ENCODE measurements at regions not wholly inside any gene's neighbourhood (a gene's known extent, or its start where the extent isn't known, plus 50 kb on each side); places are given as distances from the start of the nearest gene placed in this dataset.
"Not testable (repeated sequence)": the region's sequence is repeated elsewhere in the genome, so short reads cannot be mapped to it uniquely, and the experiment has no call there.

GRCh38 chr9:31799953-31800609 is 584.4 kb upstream of the ACO1 start:
- no peak for DNase-seq

DNA sequence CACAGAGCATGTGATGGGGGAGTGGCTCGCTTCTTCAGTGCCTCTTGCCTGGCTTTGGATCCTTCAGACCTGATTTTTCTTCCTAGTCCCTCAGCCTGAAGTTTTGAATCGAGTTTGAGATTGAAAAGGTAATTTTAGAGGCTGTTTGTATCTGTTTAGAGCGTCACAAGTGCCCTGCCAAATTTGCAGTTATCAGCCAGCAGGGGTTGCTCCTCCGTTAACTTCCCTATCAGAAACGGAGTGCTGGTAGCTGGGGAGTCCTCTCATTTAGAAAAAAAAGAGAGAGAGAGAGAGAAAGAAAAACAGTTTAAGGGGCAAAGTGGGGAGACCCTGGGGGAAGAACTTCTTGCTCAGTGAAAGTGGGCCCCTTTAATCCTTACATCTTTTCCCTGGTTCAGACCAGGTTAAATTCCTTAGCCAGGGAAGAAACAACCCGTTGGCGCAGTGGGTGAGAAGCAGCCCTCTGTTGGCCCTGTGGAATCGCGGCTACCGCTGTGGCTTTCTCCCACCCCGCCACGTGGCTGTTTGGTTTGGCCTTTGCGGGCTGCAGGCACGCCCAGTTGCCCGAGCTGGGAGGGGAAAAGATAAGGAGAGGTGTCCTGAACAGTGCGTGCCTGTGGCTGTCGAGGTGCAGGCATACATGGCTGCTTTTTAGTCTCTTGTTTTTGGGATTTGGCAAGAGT is 576.7 kb upstream of the ACO1 start:
- DNase-seq, result no peak

GRCh38 chr9:31808766-31809165 is 575.7 kb upstream of the ACO1 start:
- DNase-seq, result no peak

DNA sequence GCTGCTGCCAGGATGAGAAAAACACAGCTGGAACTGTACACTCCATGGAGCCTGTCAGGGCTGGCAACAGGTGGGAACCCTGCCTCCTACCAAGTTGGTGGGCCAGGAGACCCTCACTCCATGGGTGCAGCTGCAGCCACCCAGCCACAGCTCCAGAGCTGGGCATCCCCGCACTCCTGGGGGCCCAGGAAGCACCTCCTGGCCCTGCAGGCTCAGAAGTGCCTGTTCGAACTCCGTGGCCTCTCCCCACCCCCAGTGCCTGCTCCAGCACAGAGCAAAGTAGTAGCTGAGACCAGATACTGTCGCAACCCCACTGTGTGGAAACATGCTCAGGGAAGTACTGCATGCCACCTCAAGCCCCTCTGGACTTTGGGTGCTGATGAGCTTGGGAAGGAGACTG is 564.0 kb upstream of the ACO1 start:
- no peak for DNase-seq

- no peak for DNase-seq
These were observed 562.9 kb upstream of the ACO1 start for GRCh38 chr9:31821583-31821982.

GRCh38 chr9:31823365-31823764 is 561.1 kb upstream of the ACO1 start:
- DNase-seq, result no peak

DNA sequence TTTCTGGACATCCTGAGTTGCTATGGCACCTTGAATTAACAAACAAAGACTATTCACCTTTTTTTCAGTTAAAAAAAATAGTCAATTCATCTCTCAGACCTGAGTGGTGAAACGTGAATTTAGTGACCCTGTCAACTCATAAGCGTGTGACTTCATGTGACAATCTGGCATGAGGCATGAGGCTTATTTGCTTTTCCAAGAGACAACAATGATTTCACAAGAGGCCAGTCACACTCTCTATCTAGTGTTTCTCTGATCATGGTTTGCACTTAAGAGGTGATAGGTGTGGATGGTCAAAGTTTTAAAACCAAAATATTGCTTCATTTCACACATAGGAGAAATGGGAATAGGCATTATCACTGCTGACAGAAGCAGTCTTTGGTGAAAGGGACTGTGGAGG is 559.6 kb upstream of the ACO1 start:
- DNase-seq, result no peak

DNA sequence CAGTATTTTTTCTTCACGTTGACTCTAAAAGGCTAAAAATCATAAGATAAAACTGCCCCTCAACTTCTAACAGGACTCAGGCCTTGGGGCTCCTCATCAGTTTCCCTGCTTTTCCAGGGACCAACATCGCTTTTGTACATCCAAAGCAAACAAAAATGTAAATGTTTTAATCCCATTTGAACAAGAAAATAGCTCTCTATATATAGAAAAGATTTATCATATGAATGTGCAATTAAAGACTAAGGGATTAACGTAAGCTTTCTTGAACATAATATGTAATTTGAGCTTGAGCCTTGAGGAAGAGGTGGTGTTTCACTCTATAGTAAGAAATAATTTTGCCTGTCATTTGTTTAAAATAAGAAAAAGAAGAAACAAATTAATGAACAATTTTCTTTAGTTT is 547.2 kb upstream of the ACO1 start:
- DNase-seq, result no peak

- DNase-seq, result no peak
These were observed 545.2 kb upstream of the ACO1 start for GRCh38 chr9:31839273-31839672.

DNA sequence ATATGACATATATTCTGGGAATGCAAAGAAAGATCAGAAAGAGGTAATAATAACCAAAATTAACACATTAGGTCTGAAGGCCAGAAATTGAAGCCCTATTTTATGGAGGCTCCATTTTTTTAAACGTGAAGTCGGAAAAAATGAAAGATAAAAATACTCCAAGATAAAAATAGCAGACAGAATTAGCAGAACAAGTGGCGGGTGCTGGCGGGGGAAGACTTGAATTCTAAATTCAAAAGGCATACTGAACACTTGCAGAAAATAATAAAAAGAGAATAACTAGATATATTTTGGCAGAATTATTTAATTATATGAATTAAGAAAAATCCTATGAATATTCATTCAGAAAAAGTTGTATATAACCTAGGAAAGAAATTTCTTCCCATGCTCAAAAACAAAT is 543.7 kb upstream of the ACO1 start:
- no peak for DNase-seq

GRCh38 chr9:31847963-31848362 is 536.5 kb upstream of the ACO1 start:
- DNase-seq, result no peak

- no peak for DNase-seq
These were observed 535.7 kb upstream of the ACO1 start for GRCh38 chr9:31848505-31849285.

- no peak for DNase-seq
These were observed 530.3 kb upstream of the ACO1 start for GRCh38 chr9:31854187-31854586.

DNA sequence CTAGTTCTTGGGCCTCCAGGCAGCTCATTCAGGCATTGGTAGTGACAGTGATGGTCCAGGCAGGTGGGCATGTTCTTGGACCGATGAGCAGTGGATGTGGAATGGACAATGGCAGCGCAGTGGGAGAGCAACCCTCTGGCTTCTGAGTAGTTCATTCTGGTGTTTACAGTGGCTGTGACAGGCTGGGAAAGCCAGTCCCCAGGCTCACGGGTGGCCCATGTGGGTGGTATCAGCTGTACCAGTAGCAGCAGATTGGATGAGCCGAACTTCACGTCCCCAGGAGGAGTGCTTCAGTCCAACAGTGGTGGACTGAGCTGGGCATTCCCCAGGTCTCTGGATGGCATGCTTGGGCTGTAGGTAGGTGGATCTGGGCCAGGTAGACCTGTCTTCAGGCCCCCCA is 515.6 kb upstream of the ACO1 start:
- DNase-seq, result no peak

DNA sequence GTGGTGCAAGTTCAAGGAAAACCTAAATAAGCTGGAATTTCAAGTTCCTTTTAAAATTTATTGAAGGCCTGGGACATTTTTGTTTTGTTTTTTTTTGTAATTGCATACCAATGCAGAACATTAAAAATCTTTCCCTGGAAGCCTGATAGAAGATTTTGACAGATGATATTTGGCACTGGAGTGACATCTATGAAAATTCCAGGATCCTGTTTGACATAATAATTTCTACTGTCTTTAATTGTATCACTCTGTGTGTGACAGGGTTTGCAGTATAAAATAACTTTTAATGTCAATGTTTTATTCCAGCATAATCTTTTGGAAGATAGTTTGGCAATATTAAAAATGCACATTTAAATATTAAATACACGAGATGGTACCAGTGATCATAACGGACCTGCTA is 514.2 kb upstream of the ACO1 start:
- no peak for DNase-seq

DNA sequence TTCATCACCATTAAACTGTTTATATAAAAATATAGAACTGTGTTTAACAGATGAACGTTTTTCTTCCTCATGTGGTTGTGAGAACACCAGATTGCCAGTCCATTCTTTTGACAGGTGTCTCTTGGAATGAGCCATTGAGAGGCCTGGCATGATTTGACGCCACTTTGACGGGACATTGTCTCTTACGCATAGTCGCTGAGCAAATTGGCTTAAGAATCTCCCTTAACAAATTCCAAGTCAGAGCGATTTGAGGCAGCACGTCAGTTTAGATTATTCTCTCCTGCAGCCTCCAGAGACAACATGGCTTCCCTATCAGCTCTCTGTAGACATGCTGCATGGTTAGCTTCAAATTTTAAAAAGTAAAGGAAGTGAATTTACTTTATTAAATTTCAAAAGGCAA is 510.7 kb upstream of the ACO1 start:
- DNase-seq, result no peak

- DNase-seq, result no peak
These were observed 490.4 kb upstream of the ACO1 start for GRCh38 chr9:31894008-31894407.

DNA sequence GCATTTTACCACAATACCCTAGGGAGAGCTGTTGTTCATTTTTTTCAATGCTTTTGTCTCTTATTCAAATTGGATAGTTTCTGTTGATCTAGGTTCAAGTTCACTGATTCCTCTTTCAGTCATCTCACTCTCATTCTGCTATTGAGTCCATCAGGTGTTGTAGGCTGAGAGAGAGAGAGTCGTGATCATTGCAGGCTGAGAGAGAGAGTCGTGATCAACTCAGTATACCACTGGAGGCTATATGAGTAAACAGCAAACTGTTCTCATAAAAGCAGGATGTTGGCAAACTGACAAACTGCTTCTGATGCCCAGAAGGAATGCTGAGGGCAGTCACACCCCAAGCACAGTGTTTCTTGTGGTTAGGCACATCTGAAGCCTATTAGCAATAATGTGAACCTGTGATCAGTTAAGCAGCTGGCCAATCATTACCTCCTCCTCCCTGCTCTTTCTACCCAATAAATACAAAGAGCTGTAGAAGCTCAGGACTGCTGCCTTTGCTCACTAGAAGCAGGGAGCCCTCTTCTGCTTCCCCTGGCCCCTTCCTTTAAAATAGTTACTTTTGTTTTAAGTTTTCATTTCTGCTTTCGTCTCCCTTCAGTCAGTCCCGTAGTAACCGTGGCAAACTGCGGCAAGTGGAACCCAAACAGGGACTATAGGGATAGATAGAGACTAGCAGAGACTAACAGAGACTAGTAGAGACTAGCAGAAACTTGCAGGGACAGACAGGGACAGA is 476.1 kb upstream of the ACO1 start:
- DNase-seq, result no peak

- DNase-seq, result no peak
These were observed 475.5 kb upstream of the ACO1 start for GRCh38 chr9:31908891-31909480.

DNA sequence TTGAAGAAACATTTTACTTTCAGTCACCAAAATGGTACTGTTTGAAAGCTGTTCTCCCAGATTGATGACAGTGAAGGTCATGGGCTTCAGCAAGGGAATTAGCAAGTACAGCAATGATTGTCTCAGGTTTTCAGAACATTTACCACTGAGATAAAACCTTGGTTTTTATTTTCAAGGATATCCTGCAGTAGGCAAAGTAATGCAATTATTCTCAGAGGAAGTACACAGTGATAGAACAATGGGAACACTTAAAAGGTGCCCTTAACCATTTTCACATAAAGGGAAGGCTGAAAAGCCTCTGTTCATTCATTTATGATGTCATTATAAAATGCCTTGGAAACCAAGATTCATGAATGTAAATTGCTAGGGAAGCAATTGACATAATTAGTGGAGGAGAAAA is 471.8 kb upstream of the ACO1 start:
- DNase-seq, result no peak

GRCh38 chr9:31916591-31917241 is 467.7 kb upstream of the ACO1 start:
- DNase-seq, result no peak

- not testable (repeated sequence) for DNase-seq
These were observed 446.7 kb upstream of the ACO1 start for GRCh38 chr9:31937737-31938136.

DNA sequence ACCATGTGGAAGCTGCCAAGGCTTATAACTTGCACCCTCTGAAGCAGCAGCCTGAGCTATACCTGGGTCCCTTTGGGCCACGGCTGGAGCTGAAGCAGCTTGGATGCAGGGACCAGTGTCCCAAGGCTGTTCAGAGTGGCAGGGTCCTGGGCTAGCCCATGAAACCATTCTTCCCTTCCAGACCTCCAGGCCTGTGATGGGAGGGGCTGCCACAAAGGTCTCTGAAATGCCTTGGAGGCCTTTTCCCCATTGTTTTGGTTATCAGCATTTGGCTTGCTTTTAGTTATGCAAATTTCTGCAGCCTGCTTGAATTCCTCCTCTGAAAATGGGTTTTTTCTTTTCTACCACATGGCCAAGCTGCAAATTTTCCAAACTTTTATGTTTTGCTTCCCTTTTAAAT is 433.7 kb upstream of the ACO1 start:
- no peak for DNase-seq
